Upper lobe of left lung (tissue), 4 donors: ENCODE measurements at regions not wholly inside any gene's neighbourhood (a gene's known extent, or its start where the extent isn't known, plus 50 kb on each side); places are given as distances from the start of the nearest gene placed in this dataset.

Experiments used
- CTCF ChIP-seq, 6 experiments: fragments of 450-650 bp in 4 of 6; fragments of 200-600 bp in 2 of 6; sonication (generic) in 2 of 6; IDR thresholded peaks; one replicate each; pipeline ENCODE4 v1.5.1; 2016 to 2019; ENCODE audit warnings: antibody characterized with exemption in 6 of 6
- EP300 ChIP-seq, 4 donors: sonication (generic); formaldehyde crosslinking; IDR thresholded peaks; one replicate each; pipeline ENCODE4 v1.5.1; 2017; ENCODE audit warnings: antibody characterized with exemption in 4 of 4, control low read depth in 2 of 4
- POLR2AphosphoS5 ChIP-seq, 2 donors: sonication (generic); formaldehyde crosslinking; IDR thresholded peaks; one replicate each; pipeline ENCODE4 v1.5.1; 2017; ENCODE audit warnings: antibody characterized with exemption in 2 of 2

- TF ChIP-seq EP300 (IDR thresholded peaks at IDR 0.05) = no peak
- no peak for TF ChIP-seq CTCF (IDR thresholded peaks at IDR 0.05)
- TF ChIP-seq POLR2AphosphoS5 (IDR thresholded peaks at IDR 0.05) = no peak
Measured at GRCh38 chr2:56811401-56811800, 627.6 kb downstream of the CCDC85A start.
